Prostate gland (tissue), 2 donors: ENCODE measurements at regions not wholly inside any gene's neighbourhood (a gene's known extent, or its start where the extent isn't known, plus 50 kb on each side); places are given as distances from the start of the nearest gene placed in this dataset.
"Not testable (repeated sequence)": the region's sequence is repeated elsewhere in the genome, so short reads cannot be mapped to it uniquely, and the experiment has no call there.

Source experiments
- DNase-seq: peaks from one replicate; pipeline ENCODE4 v3.0.0-alpha.2; 2019; ENCODE audit warnings: low spot score
- H3K27ac ChIP-seq, 2 donors: fragments of 200-600 bp; sonication (generic); 2 replicates each; pipeline ENCODE4 v1.5.1; 2017 to 2019
- H3K27me3 ChIP-seq: fragments of 200-600 bp; sonication (generic); replicated peaks from 2 replicates; pipeline ENCODE4 v1.5.1; 2019; ENCODE audit not compliant: insufficient read depth
- H3K36me3 ChIP-seq, 2 donors: fragments of 200-600 bp; sonication (generic); 1 replicate in 1 of 2; 2 replicates in 1 of 2; pipeline versions ENCODE4 v1.5.1 to v1.8.1; 2017 to 2019
- H3K4me1 ChIP-seq: fragments of 200-600 bp; sonication (generic); replicated peaks from 2 replicates; pipeline ENCODE4 v1.5.1; 2019
- H3K4me3 ChIP-seq, 2 donors: fragments of 200-600 bp; sonication (generic); 2 replicates each; pipeline ENCODE4 v1.5.1; 2017 to 2019
- H3K9me3 ChIP-seq: fragments of 200-600 bp; sonication (generic); 2 replicates; pipeline ENCODE4 v1.5.1; 2017
- CTCF ChIP-seq, 4 experiments: fragments of 200-600 bp in 2 of 4; fragments of 450-650 bp in 2 of 4; sonication (generic) in 2 of 4; IDR thresholded peaks; 1 replicate in 3 of 4; 2 replicates in 1 of 4; pipeline ENCODE4 v1.5.1; 2016 to 2019; ENCODE audit warnings: antibody characterized with exemption in 4 of 4, mild to moderate bottlenecking in 2 of 4, moderate library complexity in 2 of 4
- POLR2A ChIP-seq: fragments of 450-650 bp; IDR thresholded peaks from one replicate; pipeline ENCODE4 v1.6.1; 2016; ENCODE audit warnings: antibody characterized with exemption, mild to moderate bottlenecking
- POLR2AphosphoS5 ChIP-seq: sonication (generic); formaldehyde crosslinking; IDR thresholded peaks from one replicate; pipeline ENCODE4 v1.6.1; 2017; ENCODE audit warnings: antibody characterized with exemption
- WGBS: methylation state at CpG from one replicate; pipeline ENCODE4 v1.1.5; 2018; 5-methylcytosine and 5-hydroxymethylcytosine counted together
- intact Hi-C: fragments of 100-400 bp; cut with DNase I; formaldehyde crosslinking; loops from one replicate; pipeline ENCODE4 v1.14.2; 2022

GRCh38 chr4:3614731-3614980 is 82.4 kb upstream of the LRPAP1 start:
- Histone ChIP-seq H3K36me3 (no peaks in the 10 kb centered on the region), H3K4me1 (no peaks in the 10 kb centered on the region), H3K27ac (no peak overlapping the region), H3K4me3 (no peak overlapping the region), H3K27me3 (no peaks in the 10 kb centered on the region), H3K9me3 (no peaks in the 10 kb centered on the region)
- intact Hi-C loops = no loop called here
- no peak for DNase-seq
- WGBS = 85% methylated on average over 8 of the region's 8 CpGs
- no peak for TF ChIP-seq POLR2A

- Histone ChIP-seq H3K4me1 (no peaks in the 10 kb centered on the region), H3K9me3 (no peaks in the 10 kb centered on the region), H3K27ac (no peak overlapping the region), H3K36me3 (no peaks in the 10 kb centered on the region), H3K4me3 (no peak overlapping the region), H3K27me3 (no peaks in the 10 kb centered on the region)
- TF ChIP-seq POLR2A = no peak
- TF ChIP-seq CTCF (IDR thresholded peaks at IDR 0.05) = no peak
- TF ChIP-seq POLR2AphosphoS5 = no peak
- no peak for DNase-seq
- WGBS = 57% methylated on average over 23 of the region's 25 CpGs
- intact Hi-C loops = no loop called here
Observed at GRCh38 chr4:3613967-3614730, 81.9 kb upstream of the LRPAP1 start.

GRCh38 chr4:3612934-3613333 is 80.7 kb upstream of the LRPAP1 start:
- no peak for TF ChIP-seq POLR2A
- no peak for TF ChIP-seq CTCF (IDR thresholded peaks at IDR 0.05)
- no peak for TF ChIP-seq POLR2AphosphoS5
- Histone ChIP-seq H3K4me1 (no peaks in the 10 kb centered on the region), H3K4me3 (no peak overlapping the region), H3K36me3 (no peaks in the 10 kb centered on the region), H3K27me3 (no peaks in the 10 kb centered on the region), H3K9me3 (no peaks in the 10 kb centered on the region), H3K27ac (no peak overlapping the region)
- DNase-seq = no peak
- intact Hi-C loops = no loop called here
- WGBS = 100% methylated on average over 1 of the region's 1 CpG

- Histone ChIP-seq H3K4me1 (no peaks in the 10 kb centered on the region), H3K36me3 (no peaks in the 10 kb centered on the region), H3K4me3 (no peak overlapping the region), H3K27ac (no peak overlapping the region), H3K9me3 (no peaks in the 10 kb centered on the region), H3K27me3 (no peaks in the 10 kb centered on the region)
- intact Hi-C loops = no loop called here
- DNase-seq = no peak
- 68% methylated on average over 4 of the region's 4 CpGs for WGBS
- TF ChIP-seq CTCF (IDR thresholded peaks at IDR 0.05) (no peak), POLR2AphosphoS5 (no peak), POLR2A (no peak)
Observed at GRCh38 chr4:3612281-3612680, 80.1 kb upstream of the LRPAP1 start.

GRCh38 chr4:3611778-3612177 is 79.6 kb upstream of the LRPAP1 start:
- H3K4me3 ChIP-seq = no peak overlapping the region
- no peaks in the 10 kb centered on the region for H3K9me3 ChIP-seq
- no peaks in the 10 kb centered on the region for H3K4me1 ChIP-seq
- H3K27ac ChIP-seq = no peak overlapping the region
- H3K27me3 ChIP-seq = no peaks in the 10 kb centered on the region
- 89% methylated on average over 14 of the region's 14 CpGs for WGBS
- no peaks in the 10 kb centered on the region for H3K36me3 ChIP-seq
- intact Hi-C loops = no loop called here
- no peak for DNase-seq
- TF ChIP-seq POLR2A (no peak), POLR2AphosphoS5 (no peak), CTCF (IDR thresholded peaks at IDR 0.05) (no peak)

GRCh38 chr4:3610851-3611250 is 78.6 kb upstream of the LRPAP1 start:
- H3K27me3 ChIP-seq, intact Hi-C loops, H3K36me3 ChIP-seq, H3K27ac ChIP-seq, H3K9me3 ChIP-seq, DNase-seq, H3K4me3 ChIP-seq, H3K4me1 ChIP-seq: not testable (repeated sequence)
- 92% methylated on average over 4 of the region's 4 CpGs for WGBS

GRCh38 chr4:3609905-3610304 is 77.7 kb upstream of the LRPAP1 start:
- H3K36me3 ChIP-seq, DNase-seq, H3K27ac ChIP-seq, intact Hi-C loops, H3K4me1 ChIP-seq, H3K27me3 ChIP-seq, H3K4me3 ChIP-seq, H3K9me3 ChIP-seq: not testable (repeated sequence)
- 96% methylated on average over 2 of the region's 2 CpGs for WGBS
